ENCODE measurements at regions not wholly inside any gene's neighbourhood (a gene's known extent, or its start where the extent isn't known, plus 50 kb on each side); places are given as distances from the start of the nearest gene placed in this dataset.

- H3K4me3 Mint-ChIP-seq (ENCODE audit: unreplicated experiment), result no peak overlapping the region
These were observed 75.9 kb upstream of the SPHKAP start for GRCh38 chr2:228257379-228257778.

GRCh38 chr2:228253752-228254151 is 72.3 kb upstream of the SPHKAP start:
- no peak for DNase-seq (ENCODE audit: low spot score)
- TF ChIP-seq CTCF (IDR thresholded peaks at IDR 0.05), result no peak

More at GRCh38 chr2:228257379-228257778, 75.9 kb upstream of the SPHKAP start:
- Mint-ChIP-seq H3K9me3 (ENCODE audit: low read depth) (peaks cover 4% of the 10 kb centered on the region), H3K27ac (ENCODE audit: unreplicated experiment) (no peak overlapping the region), H3K27me3 (ENCODE audit: low read depth) (no peaks in the 10 kb centered on the region), H3K4me1 (ENCODE audit: low read depth) (no peaks in the 10 kb centered on the region), H3K36me3 (ENCODE audit: low read depth) (no peaks in the 10 kb centered on the region)
- DNase-seq (ENCODE audit: low spot score), result no peak
- TF ChIP-seq CTCF (IDR thresholded peaks at IDR 0.05), result no peak

GRCh38 chr2:228247335-228247734 is 65.8 kb upstream of the SPHKAP start:
- H3K4me1 Mint-ChIP-seq (ENCODE audit: low read depth), result no peaks in the 10 kb centered on the region
- no peak overlapping the region for H3K27ac Mint-ChIP-seq (ENCODE audit: unreplicated experiment)
- TF ChIP-seq CTCF (IDR thresholded peaks at IDR 0.05), result no peak

More at GRCh38 chr2:228253752-228254151, 72.3 kb upstream of the SPHKAP start:
- H3K4me1 Mint-ChIP-seq (ENCODE audit: low read depth), result no peaks in the 10 kb centered on the region
- H3K36me3 Mint-ChIP-seq (ENCODE audit: low read depth), result no peaks in the 10 kb centered on the region
- no peak overlapping the region for H3K4me3 Mint-ChIP-seq (ENCODE audit: unreplicated experiment)
- H3K9me3 Mint-ChIP-seq (ENCODE audit: low read depth), result peaks cover 2% of the 10 kb centered on the region
- no peaks in the 10 kb centered on the region for H3K27me3 Mint-ChIP-seq (ENCODE audit: low read depth)
- no peak overlapping the region for H3K27ac Mint-ChIP-seq (ENCODE audit: unreplicated experiment)

GRCh38 chr2:228245601-228246000 is 64.1 kb upstream of the SPHKAP start:
- H3K27ac Mint-ChIP-seq (ENCODE audit: unreplicated experiment), result no peak overlapping the region

More at GRCh38 chr2:228247335-228247734, 65.8 kb upstream of the SPHKAP start:
- Mint-ChIP-seq H3K27me3 (ENCODE audit: low read depth) (no peaks in the 10 kb centered on the region), H3K36me3 (ENCODE audit: low read depth) (no peaks in the 10 kb centered on the region), H3K4me3 (ENCODE audit: unreplicated experiment) (no peak overlapping the region), H3K9me3 (ENCODE audit: low read depth) (peaks cover 3% of the 10 kb centered on the region)
- no peak for DNase-seq (ENCODE audit: low spot score)

GRCh38 chr2:228242591-228242990 is 61.1 kb upstream of the SPHKAP start:
- DNase-seq (ENCODE audit: low spot score), result no peak
- Mint-ChIP-seq H3K27me3 (ENCODE audit: low read depth) (no peaks in the 10 kb centered on the region), H3K4me1 (ENCODE audit: low read depth) (no peaks in the 10 kb centered on the region), H3K27ac (ENCODE audit: unreplicated experiment) (no peak overlapping the region), H3K36me3 (ENCODE audit: low read depth) (no peaks in the 10 kb centered on the region), H3K9me3 (ENCODE audit: low read depth) (peaks cover 4% of the 10 kb centered on the region), H3K4me3 (ENCODE audit: unreplicated experiment) (no peak overlapping the region)
- TF ChIP-seq CTCF (IDR thresholded peaks at IDR 0.05), result no peak

More at GRCh38 chr2:228245601-228246000, 64.1 kb upstream of the SPHKAP start:
- Mint-ChIP-seq H3K4me1 (ENCODE audit: low read depth) (no peaks in the 10 kb centered on the region), H3K27me3 (ENCODE audit: low read depth) (no peaks in the 10 kb centered on the region), H3K4me3 (ENCODE audit: unreplicated experiment) (no peak overlapping the region), H3K9me3 (ENCODE audit: low read depth) (peaks cover 3% of the 10 kb centered on the region), H3K36me3 (ENCODE audit: low read depth) (no peaks in the 10 kb centered on the region)
- TF ChIP-seq CTCF (IDR thresholded peaks at IDR 0.05), result no peak
- no peak for DNase-seq (ENCODE audit: low spot score)
